22Rv1 (cell line): ENCODE measurements at regions not wholly inside any gene's neighbourhood (a gene's known extent, or its start where the extent isn't known, plus 50 kb on each side); places are given as distances from the start of the nearest gene placed in this dataset.

Source experiments
- CTCF ChIP-seq: fragments of 450-650 bp; IDR thresholded peaks from 2 replicates; pipeline ENCODE4 v1.5.1; 2017; ENCODE audit warnings: mild to moderate bottlenecking
- ZFX ChIP-seq: fragments of 450-650 bp; IDR thresholded peaks from 2 replicates; pipeline ENCODE4 v1.6.1; 2017; ENCODE audit warnings: antibody characterized with exemption, borderline replicate concordance

GRCh38 chr20:48210111-48211027 lies 425.1 kb upstream of the SULF2 start:
- no peak for TF ChIP-seq CTCF
- TF ChIP-seq ZFX: no peak
